ENCODE measurements at regions not wholly inside any gene's neighbourhood (a gene's known extent, or its start where the extent isn't known, plus 50 kb on each side); places are given as distances from the start of the nearest gene placed in this dataset.

DNA sequence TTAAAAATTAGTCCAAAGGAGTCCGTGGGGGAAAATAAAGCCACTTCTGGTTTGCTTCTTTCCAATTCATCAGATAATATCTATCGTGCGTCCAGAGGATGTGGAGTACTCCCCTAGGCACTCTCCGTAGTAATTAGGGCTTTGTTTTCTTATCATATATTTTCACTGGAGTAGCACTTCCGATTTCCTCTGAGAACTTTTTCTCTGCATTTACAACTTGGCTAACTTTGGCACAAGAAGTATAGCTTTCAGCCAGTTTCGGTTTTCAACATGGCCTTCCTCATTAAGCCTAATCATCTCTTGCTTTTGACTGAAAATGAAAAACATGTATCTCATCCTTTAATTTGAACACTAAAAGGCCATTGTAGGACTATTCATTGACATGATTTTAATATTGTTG lies 80.5 kb downstream of the CASP3 start:
- no peak overlapping the region for H2BK5ac ChIP-seq (ENCODE audit: low read depth, low read length)
- no peak overlapping the region for H3K4me2 ChIP-seq (ENCODE audit: insufficient read depth in 1 of 2, low read depth in 2 of 2, low read length in 2 of 2)
- no peak overlapping the region for H3K9ac ChIP-seq (replicated peaks in 1 of 4; ENCODE audit: extremely low read depth in 1 of 4, low read depth in 3 of 4, low read length in 3 of 4)
- H3K18ac ChIP-seq (ENCODE audit: extremely low read depth, low read length): no peak overlapping the region
- no peaks in the 10 kb centered on the region for H3K36me3 ChIP-seq (ENCODE audit: control insufficient read depth in 2 of 4, insufficient read depth in 4 of 4, low read length in 3 of 4)
- H4K20me1 ChIP-seq (replicated peaks in 1 of 2; ENCODE audit: control insufficient read depth in 1 of 2, insufficient read depth in 2 of 2, low read length in 2 of 2): no peaks in the 10 kb centered on the region
- no peak overlapping the region for H2BK20ac ChIP-seq (ENCODE audit: low read length)
- H3K79me1 ChIP-seq (ENCODE audit: low read depth, low read length): no peaks in the 10 kb centered on the region
- DNase-seq (ENCODE audit: low read depth in 1 of 2, low spot score in 2 of 2): no peak
- H3K56ac ChIP-seq (replicated peaks; ENCODE audit: insufficient read length, low read depth, low read length): no peak overlapping the region
- TF ChIP-seq ASH2L (IDR thresholded peaks at IDR 0.05; ENCODE audit: low read length) (no peak), EP300 (IDR thresholded peaks at IDR 0.05; ENCODE audit: borderline replicate concordance in 1 of 2, low read depth in 2 of 2, low read length in 2 of 2) (no peak), RAD21 (IDR thresholded peaks at IDR 0.05 in 1 of 2, conservative IDR thresholded peaks at IDR 0.05 in 1 of 2; ENCODE audit: low read depth in 2 of 2, low read length in 2 of 2) (no peak), TBP (IDR thresholded peaks at IDR 0.05; ENCODE audit: low read depth, low read length) (no peak), GABPA (IDR thresholded peaks at IDR 0.05; ENCODE audit: borderline replicate concordance, insufficient read depth, low read length) (no peak), CHD1 (IDR thresholded peaks at IDR 0.05; ENCODE audit: low read depth, low read length) (no peak)
- no peaks in the 10 kb centered on the region for H3K23me2 ChIP-seq (ENCODE audit: low read depth, low read length)
- no peak overlapping the region for H3K4me3 ChIP-seq (ENCODE audit: extremely low read depth in 1 of 4, insufficient read depth in 2 of 4, low read depth in 3 of 4, low read length in 4 of 4)
- no peak overlapping the region for H3K4ac ChIP-seq (replicated peaks; ENCODE audit: insufficient read length, low read depth, low read length)
- 0 out of 4 replicates have a peak, but pooled peaks cover 0 to 3% of the 10 kb centered on the region in 2 experiments for H3K9me3 ChIP-seq (ENCODE audit: insufficient read depth in 2 of 2, low read depth in 1 of 2, low read length in 1 of 2)
- no peak for FAIRE-seq
- H2BK15ac ChIP-seq (ENCODE audit: low read length): no peak overlapping the region
- H4K91ac ChIP-seq (replicated peaks; ENCODE audit: insufficient read length, low read length): no peak overlapping the region
- H2AFZ ChIP-seq (ENCODE audit: low read length): no peak overlapping the region
- no peak overlapping the region for H3K27ac ChIP-seq (ENCODE audit: low read depth, low read length)
- no peaks in the 10 kb centered on the region for H3K4me1 ChIP-seq (replicated peaks in 1 of 4; ENCODE audit: control insufficient read depth in 3 of 4, insufficient read depth in 4 of 4, low read length in 3 of 4)
- no peak overlapping the region for H2AK5ac ChIP-seq (ENCODE audit: low read depth, low read length)
- 86% methylated on average over 6 of the region's 6 CpGs; no CpG with 5 or more reads in 1 of the 2 experiments for WGBS, 2 experiments (ENCODE audit: extremely low coverage in 1 of 2, insufficient coverage in 1 of 2, insufficient read length in 1 of 2, insufficient replicate concordance in 2 of 2, low coverage in 1 of 2, low lambda C conversion rate in 2 of 2, missing lambda C conversion rate in 1 of 2)
- CTCF ChIA-PET (ENCODE audit: partially characterized antibody): no interaction called here
- no peak overlapping the region for H3K23ac ChIP-seq (ENCODE audit: insufficient read length)
- H3K79me2 ChIP-seq (ENCODE audit: control insufficient read depth in 1 of 2, insufficient read depth in 2 of 2, low read length in 2 of 2): no peaks in the 10 kb centered on the region
- H4K5ac ChIP-seq (ENCODE audit: insufficient read length, low read depth, low read length): no peak overlapping the region
- H4K8ac ChIP-seq (ENCODE audit: extremely low read depth, insufficient read depth, low read length): no peak overlapping the region
- H3K14ac ChIP-seq (ENCODE audit: insufficient read length): no peak overlapping the region
- no peaks in the 10 kb centered on the region for H3K27me3 ChIP-seq (replicated peaks in 1 of 4; ENCODE audit: control insufficient read depth in 3 of 4, extremely low read depth in 1 of 4, insufficient read depth in 3 of 4, low read length in 3 of 4)
- H2BK120ac ChIP-seq (replicated peaks; ENCODE audit: low read depth, low read length): no peak overlapping the region
- H2BK12ac ChIP-seq (ENCODE audit: low read depth, low read length): no peak overlapping the region
- POLR2A ChIA-PET (ENCODE audit: partially characterized antibody): no interaction called here
